Activated naive CD4-positive, alpha-beta T cell treated with anti-CD3 and anti-CD28 coated beads, Interleukin-2, amount 50 U/mL, for 24 hours (primary cell): ENCODE measurements at regions not wholly inside any gene's neighbourhood (a gene's known extent, or its start where the extent isn't known, plus 50 kb on each side); places are given as distances from the start of the nearest gene placed in this dataset.

Experiments
- H3K27ac Mint-ChIP-seq: one replicate; pipeline ENCODE4 v1.8.0; 2021; ENCODE audit warnings: mild to moderate bottlenecking, mixed read lengths
- H3K27me3 Mint-ChIP-seq: one replicate; pipeline ENCODE4 v1.8.0; 2021; ENCODE audit warnings: mixed read lengths
- H3K36me3 Mint-ChIP-seq: one replicate; pipeline ENCODE4 v1.8.0; 2021; ENCODE audit warnings: mixed read lengths
- H3K4me1 Mint-ChIP-seq: one replicate; pipeline ENCODE4 v1.8.0; 2021; ENCODE audit warnings: mixed read lengths
- H3K4me3 Mint-ChIP-seq: one replicate; pipeline ENCODE4 v1.8.0; 2021; ENCODE audit warnings: mild to moderate bottlenecking, mixed read lengths
- H3K9me3 Mint-ChIP-seq: one replicate; pipeline ENCODE4 v1.8.0; 2021; ENCODE audit warnings: mixed read lengths

DNA sequence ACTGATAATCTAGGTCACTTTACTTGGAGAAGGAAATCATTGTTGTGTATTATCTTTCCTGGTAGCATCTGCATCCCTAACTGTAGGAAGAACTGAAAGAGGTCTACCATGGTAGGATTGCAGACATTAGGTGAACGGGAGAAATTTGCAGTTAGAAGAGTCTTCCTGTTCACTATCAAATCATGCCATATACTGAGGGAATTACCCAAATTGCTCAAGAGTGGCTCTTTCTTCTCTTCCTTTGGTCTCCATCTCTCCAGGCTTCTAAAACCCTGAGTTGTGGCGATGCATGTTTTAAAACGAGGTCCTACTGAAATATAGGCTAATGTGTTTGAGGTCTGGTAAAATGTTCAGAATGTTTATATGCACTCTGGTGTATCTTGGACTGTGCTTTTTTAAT lies 85.3 kb upstream of the HK2 start:
- no peaks in the 10 kb centered on the region for H3K9me3 Mint-ChIP-seq
- H3K27ac Mint-ChIP-seq: no peak overlapping the region
- H3K4me1 Mint-ChIP-seq: no peaks in the 10 kb centered on the region
- H3K36me3 Mint-ChIP-seq: no peaks in the 10 kb centered on the region
- no peak overlapping the region for H3K4me3 Mint-ChIP-seq
- H3K27me3 Mint-ChIP-seq: no peaks in the 10 kb centered on the region

DNA sequence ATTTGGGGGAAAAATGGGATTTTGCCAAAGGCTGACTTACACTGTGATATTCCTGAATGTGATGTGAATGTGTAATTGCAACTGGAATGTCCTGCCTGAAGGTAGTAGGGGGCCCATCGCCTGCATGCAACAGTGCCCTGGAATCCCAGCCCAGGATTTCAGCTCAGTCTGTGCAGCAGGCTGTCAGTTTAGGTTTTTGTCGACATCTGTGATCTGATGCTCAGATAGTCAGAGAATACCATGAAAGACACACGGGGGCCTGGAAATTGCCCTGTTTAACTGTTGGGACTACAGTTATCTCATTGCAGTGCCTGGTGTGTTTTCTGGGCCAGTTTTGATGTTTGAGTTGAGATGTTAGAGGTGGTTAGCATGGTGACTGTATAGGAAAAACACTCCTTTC lies 84.5 kb upstream of the HK2 start:
- Mint-ChIP-seq H3K4me3 (no peak overlapping the region), H3K9me3 (no peaks in the 10 kb centered on the region), H3K27ac (no peak overlapping the region), H3K4me1 (no peaks in the 10 kb centered on the region), H3K27me3 (no peaks in the 10 kb centered on the region), H3K36me3 (no peaks in the 10 kb centered on the region)

DNA sequence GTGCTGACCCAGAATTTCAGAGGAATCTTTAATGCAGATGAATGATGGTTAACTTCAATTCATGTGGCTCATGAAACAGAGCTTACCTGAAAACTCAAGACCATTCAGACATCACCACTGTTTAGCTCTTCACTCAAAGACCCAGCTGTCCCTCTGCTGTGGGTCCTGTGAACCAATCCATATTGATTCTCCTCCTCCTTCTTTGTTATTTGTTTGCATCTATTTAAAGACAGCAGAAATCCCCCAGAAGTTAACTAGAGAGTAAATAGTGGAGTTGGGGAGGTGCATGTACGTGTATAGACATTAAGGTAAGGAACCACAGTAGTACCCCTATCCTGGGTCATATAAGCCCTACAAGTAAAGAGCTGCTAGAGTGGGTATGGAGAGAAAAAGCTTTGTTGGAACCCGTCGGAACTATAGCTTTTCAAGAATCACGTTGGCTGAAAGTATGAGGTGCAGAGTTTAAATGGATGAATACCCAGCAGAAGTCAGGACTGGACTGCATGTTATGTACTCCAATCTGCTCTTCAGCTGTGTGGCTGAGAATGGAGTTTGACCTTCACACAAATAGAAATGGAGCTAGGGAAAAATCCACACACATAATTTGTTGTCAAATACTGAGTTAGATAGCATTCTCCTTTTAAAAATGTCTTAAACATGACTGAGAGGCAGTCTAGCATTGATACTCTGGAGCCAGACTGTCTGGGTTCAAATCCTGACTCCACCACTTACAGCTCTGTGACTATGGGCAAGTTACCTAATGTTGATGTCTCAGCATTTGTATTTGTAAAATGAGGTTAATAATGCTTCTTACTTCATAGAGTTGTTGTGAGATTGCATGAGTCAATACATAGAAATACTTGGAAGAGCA lies 81.7 kb upstream of the HK2 start:
- Mint-ChIP-seq H3K4me1 (no peaks in the 10 kb centered on the region), H3K27me3 (peaks cover 2% of the 10 kb centered on the region), H3K27ac (no peak overlapping the region), H3K36me3 (peaks cover 5% of the 10 kb centered on the region), H3K9me3 (peaks cover 6% of the 10 kb centered on the region), H3K4me3 (no peak overlapping the region)

- Mint-ChIP-seq H3K27ac (no peak overlapping the region), H3K27me3 (peaks cover 4% of the 10 kb centered on the region), H3K9me3 (peaks cover 6% of the 10 kb centered on the region), H3K4me3 (no peak overlapping the region), H3K4me1 (no peaks in the 10 kb centered on the region), H3K36me3 (peaks cover 5% of the 10 kb centered on the region)
These were observed 78.5 kb upstream of the HK2 start for GRCh38 chr2:74755386-74755785.

GRCh38 chr2:74756356-74756890 lies 77.5 kb upstream of the HK2 start:
- peaks cover 5% of the 10 kb centered on the region for H3K36me3 Mint-ChIP-seq
- peaks cover 6% of the 10 kb centered on the region for H3K9me3 Mint-ChIP-seq
- H3K27ac Mint-ChIP-seq: no peak overlapping the region
- H3K4me3 Mint-ChIP-seq: no peak overlapping the region
- peaks cover 4% of the 10 kb centered on the region for H3K27me3 Mint-ChIP-seq
- H3K4me1 Mint-ChIP-seq: no peaks in the 10 kb centered on the region

DNA sequence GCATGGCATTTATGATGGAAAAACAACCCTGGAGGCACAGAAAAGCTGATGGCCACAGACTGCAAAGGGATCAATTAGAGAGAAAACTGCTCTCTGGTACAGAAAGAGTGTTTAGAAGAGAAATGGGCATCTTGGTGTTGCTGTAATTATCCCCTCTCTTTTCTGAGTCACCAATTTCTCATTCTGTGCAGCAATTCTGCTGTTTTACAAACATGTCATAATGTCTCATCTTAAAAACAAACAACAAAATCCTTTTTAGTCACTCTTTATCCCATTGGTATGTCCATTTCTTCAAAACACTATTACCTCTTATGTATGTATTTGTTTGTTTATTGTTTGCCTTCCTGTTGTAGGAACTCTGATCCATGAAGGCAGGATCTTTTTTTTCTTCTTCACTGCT lies 73.9 kb upstream of the HK2 start:
- H3K4me1 Mint-ChIP-seq: peaks cover 14% of the 10 kb centered on the region
- no peak overlapping the region for H3K4me3 Mint-ChIP-seq
- peaks cover 5% of the 10 kb centered on the region for H3K36me3 Mint-ChIP-seq
- H3K27ac Mint-ChIP-seq: no peak overlapping the region
- peaks cover 4% of the 10 kb centered on the region for H3K27me3 Mint-ChIP-seq
- H3K9me3 Mint-ChIP-seq: peaks cover 6% of the 10 kb centered on the region

- Mint-ChIP-seq H3K9me3 (peaks cover 6% of the 10 kb centered on the region), H3K4me3 (no peak overlapping the region), H3K27me3 (peaks cover 4% of the 10 kb centered on the region), H3K27ac (no peak overlapping the region), H3K36me3 (peaks cover 5% of the 10 kb centered on the region), H3K4me1 (peaks cover 15% of the 10 kb centered on the region)
These were observed 72.9 kb upstream of the HK2 start for GRCh38 chr2:74760875-74761630.

GRCh38 chr2:74762789-74763188 lies 71.1 kb upstream of the HK2 start:
- Mint-ChIP-seq H3K9me3 (no peaks in the 10 kb centered on the region), H3K4me1 (peaks cover 15% of the 10 kb centered on the region), H3K27me3 (peaks cover 2% of the 10 kb centered on the region), H3K36me3 (no peaks in the 10 kb centered on the region), H3K4me3 (no peak overlapping the region), H3K27ac (no peak overlapping the region)

DNA sequence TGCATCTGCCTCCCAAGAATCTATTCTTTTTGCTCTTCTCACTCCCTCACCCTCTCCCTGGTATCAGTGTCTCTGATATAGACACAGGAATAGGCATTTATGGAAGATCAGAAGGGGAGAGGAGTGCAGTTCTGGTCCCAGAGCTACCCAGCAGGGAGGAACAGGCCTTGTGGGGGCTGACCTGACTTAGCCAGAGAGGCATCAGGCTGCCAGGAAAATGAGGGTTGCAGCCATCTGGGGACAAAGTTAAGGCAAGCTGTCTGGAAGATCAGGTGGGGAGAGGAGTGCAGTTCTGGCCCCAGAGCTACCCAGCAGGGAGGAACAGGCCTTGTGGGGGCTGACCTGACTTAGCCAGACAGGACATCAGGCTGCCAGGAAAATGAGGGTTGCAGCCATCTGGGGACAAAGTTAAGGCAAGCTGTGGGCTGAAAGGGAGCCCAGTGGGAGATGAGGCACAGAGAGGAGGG lies 69.9 kb upstream of the HK2 start:
- H3K4me1 Mint-ChIP-seq: peaks cover 15% of the 10 kb centered on the region
- H3K4me3 Mint-ChIP-seq: no peak overlapping the region
- peaks cover 2% of the 10 kb centered on the region for H3K27me3 Mint-ChIP-seq
- no peaks in the 10 kb centered on the region for H3K36me3 Mint-ChIP-seq
- no peaks in the 10 kb centered on the region for H3K9me3 Mint-ChIP-seq
- H3K27ac Mint-ChIP-seq: no peak overlapping the region

DNA sequence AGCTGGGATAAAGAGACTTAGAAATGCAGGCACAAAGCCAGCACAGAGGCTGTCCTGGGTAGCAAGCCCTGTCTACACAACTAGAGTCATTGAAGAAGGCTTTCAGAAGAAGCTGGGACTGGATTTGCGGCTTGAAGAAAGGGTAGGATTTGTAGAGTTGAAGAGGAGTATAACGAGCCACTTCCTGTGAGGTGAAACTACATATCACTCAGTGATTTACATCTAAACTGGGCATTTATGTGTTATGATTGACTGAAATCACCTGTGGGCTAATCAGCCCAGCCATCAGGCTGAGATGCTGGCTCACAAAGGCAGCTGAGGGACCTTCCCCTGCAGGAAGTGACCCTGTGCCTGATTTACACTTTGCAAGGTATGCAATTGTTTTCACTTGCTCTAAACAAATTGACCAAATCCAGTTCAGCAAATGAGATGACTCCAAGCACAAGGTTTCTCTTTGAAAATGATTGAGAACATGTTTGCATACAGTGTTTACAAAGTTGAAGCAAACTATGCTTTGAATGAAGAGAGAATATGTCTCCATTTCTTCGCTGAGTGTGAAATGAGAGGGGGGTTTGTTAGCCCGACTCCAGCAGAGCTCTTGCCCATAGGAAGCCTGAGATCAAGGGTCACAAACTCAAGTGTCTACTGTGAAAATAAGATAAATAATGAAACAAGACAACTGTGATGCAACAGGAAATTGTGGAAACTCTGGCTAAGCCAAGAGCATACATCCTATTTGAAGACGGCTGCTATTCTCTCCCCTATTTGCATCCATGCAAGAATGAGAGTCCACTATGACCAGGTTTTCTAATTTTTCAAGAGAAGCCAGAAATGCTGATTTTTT lies 69.3 kb upstream of the HK2 start:
- Mint-ChIP-seq H3K36me3 (no peaks in the 10 kb centered on the region), H3K4me3 (no peak overlapping the region), H3K27me3 (peaks cover 2% of the 10 kb centered on the region), H3K9me3 (no peaks in the 10 kb centered on the region), H3K27ac (no peak overlapping the region), H3K4me1 (peaks cover 15% of the 10 kb centered on the region)

DNA sequence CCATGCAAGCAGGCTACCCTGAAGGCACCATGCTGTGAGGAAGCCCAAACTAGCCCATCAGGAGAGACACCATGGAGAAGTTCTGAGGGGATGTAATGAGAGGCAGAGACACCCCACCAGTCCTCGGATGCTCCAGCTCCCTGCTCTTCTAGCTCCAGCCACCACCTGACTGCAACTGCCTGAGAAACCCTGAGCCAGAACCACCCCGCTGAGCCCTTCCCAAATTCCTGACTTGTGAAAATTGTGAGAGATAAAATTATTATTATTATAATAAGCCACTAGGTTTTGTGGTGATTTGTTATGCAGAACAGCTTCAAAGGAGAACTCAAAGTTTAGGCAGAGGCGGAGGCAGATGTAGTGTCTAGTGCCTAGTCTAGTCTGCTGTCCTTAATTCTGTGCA lies 67.1 kb upstream of the HK2 start:
- Mint-ChIP-seq H3K36me3 (no peaks in the 10 kb centered on the region), H3K4me1 (peaks cover 15% of the 10 kb centered on the region), H3K27ac (no peak overlapping the region), H3K4me3 (no peak overlapping the region), H3K27me3 (no peaks in the 10 kb centered on the region), H3K9me3 (no peaks in the 10 kb centered on the region)

DNA sequence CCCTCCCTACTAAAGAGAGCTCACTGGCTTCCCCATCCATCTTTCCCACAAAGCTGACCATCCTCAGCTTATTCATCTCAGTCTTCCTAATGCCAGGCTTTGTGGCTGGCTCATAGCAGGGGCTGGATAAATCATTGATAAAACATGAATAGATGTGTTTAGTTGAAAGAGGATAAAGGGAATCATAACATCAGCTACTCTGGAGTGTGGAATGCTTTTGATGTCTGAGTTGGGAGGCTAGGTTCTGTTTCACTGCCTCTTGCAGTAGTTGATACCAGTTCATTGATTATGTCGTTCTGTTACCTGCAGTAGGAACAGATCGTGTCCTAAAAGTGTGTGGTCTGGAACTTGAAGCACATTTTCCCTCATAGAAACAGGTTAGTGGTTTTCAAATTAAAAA lies 66.3 kb upstream of the HK2 start:
- H3K27me3 Mint-ChIP-seq: no peaks in the 10 kb centered on the region
- H3K4me1 Mint-ChIP-seq: peaks cover 15% of the 10 kb centered on the region
- no peak overlapping the region for H3K4me3 Mint-ChIP-seq
- no peaks in the 10 kb centered on the region for H3K9me3 Mint-ChIP-seq
- H3K36me3 Mint-ChIP-seq: no peaks in the 10 kb centered on the region
- no peak overlapping the region for H3K27ac Mint-ChIP-seq

DNA sequence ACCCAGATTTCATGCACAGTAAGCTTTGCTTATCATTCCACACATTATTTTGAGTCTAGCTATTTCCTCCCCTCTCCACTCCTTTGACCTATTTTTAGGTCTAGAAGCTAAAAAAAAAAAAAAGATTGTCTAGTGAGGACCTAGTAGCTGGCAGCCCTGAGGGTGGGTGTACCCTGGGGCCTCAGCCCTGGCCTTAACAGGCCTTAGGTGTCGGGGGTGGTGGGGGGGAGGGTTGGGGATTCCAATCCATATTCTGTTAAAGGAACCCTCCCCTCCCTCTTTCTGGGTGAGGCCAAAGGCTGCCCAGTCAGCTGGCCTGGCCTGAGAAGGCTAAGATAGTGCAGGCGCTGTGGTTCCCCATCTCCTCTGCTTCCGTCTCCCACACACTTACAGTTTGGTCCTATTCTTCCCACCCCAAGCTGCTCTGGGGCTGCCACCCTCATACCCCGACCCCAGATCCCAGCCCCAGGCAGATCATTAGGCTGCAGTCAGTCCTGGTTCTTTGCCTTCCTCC lies 65.5 kb upstream of the HK2 start:
- Mint-ChIP-seq H3K9me3 (no peaks in the 10 kb centered on the region), H3K27ac (no peak overlapping the region), H3K27me3 (no peaks in the 10 kb centered on the region), H3K4me3 (no peak overlapping the region), H3K36me3 (no peaks in the 10 kb centered on the region), H3K4me1 (peaks cover 15% of the 10 kb centered on the region)

DNA sequence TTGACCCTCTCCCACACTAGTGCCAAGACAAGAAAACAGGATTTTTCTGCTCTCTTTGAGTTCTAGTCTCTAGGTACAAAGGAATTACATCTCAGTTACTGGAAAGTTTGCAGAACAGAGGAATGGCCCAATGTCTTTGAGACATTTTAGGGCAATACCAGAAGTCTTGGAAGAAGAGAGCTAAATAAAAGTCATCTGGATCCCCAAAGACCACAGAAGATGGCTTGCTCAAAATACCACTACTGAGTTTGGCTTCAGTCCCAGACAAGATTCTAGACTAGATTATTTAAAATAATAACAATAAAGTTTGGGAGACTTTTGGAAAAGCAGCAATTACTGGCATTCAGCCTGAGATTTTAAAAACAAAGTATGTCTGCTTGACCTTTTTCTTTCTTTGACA lies 61.9 kb upstream of the HK2 start:
- H3K27ac Mint-ChIP-seq: no peak overlapping the region
- no peaks in the 10 kb centered on the region for H3K36me3 Mint-ChIP-seq
- no peak overlapping the region for H3K4me3 Mint-ChIP-seq
- H3K27me3 Mint-ChIP-seq: no peaks in the 10 kb centered on the region
- peaks cover under 1% of the 10 kb centered on the region for H3K4me1 Mint-ChIP-seq
- no peaks in the 10 kb centered on the region for H3K9me3 Mint-ChIP-seq
